ENCODE measurements at regions not wholly inside any gene's neighbourhood (a gene's known extent, or its start where the extent isn't known, plus 50 kb on each side); places are given as distances from the start of the nearest gene placed in this dataset.

DNA sequence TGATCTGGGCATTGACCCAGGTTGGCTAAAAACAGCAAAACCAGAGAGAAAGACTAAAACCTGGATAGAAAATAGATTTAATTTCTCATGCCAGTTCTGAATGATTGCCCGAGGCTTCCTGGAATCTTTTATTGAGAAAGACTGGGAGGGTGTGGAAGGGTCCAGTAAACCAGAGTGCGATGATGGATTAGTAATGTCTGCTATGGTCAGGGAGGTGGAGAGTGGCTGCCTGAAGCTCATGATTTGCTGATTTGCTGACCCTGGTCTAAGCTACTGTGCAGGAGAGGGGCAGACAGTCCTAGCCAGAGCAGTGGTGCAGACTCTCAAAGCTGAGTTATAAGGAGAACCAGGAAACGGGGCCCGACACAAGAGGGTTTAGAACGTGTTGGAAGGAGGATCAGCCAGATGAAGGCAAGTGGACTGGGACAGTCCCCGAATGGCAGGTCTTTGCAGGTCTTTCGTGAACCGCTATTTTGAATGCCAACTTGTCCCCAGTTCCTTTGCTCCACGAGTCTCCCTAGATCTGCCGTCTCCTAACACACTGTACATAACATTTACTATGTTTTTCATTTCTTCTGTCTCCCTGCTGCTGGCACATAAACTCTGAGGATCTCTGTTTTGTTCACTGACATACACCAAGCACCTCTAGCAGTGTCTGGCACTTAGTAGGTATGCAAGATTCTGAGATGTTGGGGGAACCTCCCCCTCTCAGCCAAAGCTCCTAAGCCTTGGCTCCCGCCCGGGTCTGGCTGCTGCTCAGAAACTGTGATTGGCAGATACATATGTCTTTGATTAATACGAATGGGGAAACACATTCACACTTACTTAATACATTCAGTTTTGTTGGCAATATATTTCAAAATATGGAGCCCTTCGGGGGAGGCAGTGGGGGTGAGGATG is 237.3 kb upstream of the TNRC6C start:
- TF ChIP-seq, protein P1, sequence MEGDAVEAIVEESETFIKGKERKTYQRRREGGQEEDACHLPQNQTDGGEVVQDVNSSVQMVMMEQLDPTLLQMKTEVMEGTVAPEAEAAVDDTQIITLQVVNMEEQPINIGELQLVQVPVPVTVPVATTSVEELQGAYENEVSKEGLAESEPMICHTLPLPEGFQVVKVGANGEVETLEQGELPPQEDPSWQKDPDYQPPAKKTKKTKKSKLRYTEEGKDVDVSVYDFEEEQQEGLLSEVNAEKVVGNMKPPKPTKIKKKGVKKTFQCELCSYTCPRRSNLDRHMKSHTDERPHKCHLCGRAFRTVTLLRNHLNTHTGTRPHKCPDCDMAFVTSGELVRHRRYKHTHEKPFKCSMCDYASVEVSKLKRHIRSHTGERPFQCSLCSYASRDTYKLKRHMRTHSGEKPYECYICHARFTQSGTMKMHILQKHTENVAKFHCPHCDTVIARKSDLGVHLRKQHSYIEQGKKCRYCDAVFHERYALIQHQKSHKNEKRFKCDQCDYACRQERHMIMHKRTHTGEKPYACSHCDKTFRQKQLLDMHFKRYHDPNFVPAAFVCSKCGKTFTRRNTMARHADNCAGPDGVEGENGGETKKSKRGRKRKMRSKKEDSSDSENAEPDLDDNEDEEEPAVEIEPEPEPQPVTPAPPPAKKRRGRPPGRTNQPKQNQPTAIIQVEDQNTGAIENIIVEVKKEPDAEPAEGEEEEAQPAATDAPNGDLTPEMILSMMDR (IDR thresholded peaks at IDR 0.05): no peak
- TF ChIP-seq CBFB (CRISPR knock-in tag; IDR thresholded peaks at IDR 0.05; ENCODE audit: low read depth) (no peak), TCF7 (CRISPR knock-in tag; IDR thresholded peaks at IDR 0.05; ENCODE audit: low read depth) (no peak), ZNF263 (CRISPR knock-in tag; IDR thresholded peaks at IDR 0.05; ENCODE audit: low read depth) (no peak), ZNF416 (CRISPR knock-in tag; IDR thresholded peaks at IDR 0.05) (no peak)
- TF ChIP-seq, protein P2, sequence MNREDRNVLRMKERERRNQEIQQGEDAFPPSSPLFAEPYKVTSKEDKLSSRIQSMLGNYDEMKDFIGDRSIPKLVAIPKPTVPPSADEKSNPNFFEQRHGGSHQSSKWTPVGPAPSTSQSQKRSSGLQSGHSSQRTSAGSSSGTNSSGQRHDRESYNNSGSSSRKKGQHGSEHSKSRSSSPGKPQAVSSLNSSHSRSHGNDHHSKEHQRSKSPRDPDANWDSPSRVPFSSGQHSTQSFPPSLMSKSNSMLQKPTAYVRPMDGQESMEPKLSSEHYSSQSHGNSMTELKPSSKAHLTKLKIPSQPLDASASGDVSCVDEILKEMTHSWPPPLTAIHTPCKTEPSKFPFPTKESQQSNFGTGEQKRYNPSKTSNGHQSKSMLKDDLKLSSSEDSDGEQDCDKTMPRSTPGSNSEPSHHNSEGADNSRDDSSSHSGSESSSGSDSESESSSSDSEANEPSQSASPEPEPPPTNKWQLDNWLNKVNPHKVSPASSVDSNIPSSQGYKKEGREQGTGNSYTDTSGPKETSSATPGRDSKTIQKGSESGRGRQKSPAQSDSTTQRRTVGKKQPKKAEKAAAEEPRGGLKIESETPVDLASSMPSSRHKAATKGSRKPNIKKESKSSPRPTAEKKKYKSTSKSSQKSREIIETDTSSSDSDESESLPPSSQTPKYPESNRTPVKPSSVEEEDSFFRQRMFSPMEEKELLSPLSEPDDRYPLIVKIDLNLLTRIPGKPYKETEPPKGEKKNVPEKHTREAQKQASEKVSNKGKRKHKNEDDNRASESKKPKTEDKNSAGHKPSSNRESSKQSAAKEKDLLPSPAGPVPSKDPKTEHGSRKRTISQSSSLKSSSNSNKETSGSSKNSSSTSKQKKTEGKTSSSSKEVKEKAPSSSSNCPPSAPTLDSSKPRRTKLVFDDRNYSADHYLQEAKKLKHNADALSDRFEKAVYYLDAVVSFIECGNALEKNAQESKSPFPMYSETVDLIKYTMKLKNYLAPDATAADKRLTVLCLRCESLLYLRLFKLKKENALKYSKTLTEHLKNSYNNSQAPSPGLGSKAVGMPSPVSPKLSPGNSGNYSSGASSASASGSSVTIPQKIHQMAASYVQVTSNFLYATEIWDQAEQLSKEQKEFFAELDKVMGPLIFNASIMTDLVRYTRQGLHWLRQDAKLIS (CRISPR knock-in tag; IDR thresholded peaks at IDR 0.05; ENCODE audit: borderline replicate concordance): no peak
- TF ChIP-seq, protein P3, sequence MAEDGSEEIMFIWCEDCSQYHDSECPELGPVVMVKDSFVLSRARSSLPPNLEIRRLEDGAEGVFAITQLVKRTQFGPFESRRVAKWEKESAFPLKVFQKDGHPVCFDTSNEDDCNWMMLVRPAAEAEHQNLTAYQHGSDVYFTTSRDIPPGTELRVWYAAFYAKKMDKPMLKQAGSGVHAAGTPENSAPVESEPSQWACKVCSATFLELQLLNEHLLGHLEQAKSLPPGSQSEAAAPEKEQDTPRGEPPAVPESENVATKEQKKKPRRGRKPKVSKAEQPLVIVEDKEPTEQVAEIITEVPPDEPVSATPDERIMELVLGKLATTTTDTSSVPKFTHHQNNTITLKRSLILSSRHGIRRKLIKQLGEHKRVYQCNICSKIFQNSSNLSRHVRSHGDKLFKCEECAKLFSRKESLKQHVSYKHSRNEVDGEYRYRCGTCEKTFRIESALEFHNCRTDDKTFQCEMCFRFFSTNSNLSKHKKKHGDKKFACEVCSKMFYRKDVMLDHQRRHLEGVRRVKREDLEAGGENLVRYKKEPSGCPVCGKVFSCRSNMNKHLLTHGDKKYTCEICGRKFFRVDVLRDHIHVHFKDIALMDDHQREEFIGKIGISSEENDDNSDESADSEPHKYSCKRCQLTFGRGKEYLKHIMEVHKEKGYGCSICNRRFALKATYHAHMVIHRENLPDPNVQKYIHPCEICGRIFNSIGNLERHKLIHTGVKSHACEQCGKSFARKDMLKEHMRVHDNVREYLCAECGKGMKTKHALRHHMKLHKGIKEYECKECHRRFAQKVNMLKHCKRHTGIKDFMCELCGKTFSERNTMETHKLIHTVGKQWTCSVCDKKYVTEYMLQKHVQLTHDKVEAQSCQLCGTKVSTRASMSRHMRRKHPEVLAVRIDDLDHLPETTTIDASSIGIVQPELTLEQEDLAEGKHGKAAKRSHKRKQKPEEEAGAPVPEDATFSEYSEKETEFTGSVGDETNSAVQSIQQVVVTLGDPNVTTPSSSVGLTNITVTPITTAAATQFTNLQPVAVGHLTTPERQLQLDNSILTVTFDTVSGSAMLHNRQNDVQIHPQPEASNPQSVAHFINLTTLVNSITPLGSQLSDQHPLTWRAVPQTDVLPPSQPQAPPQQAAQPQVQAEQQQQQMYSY (CRISPR knock-in tag; IDR thresholded peaks at IDR 0.05): no peak
- TF ChIP-seq, protein P4, sequence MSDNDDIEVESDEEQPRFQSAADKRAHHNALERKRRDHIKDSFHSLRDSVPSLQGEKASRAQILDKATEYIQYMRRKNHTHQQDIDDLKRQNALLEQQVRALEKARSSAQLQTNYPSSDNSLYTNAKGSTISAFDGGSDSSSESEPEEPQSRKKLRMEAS (CRISPR knock-in tag; IDR thresholded peaks at IDR 0.05): no peak

Data from WTC11 (cell line).